IPS-NIHi11 (cell line): ENCODE measurements at regions not wholly inside any gene's neighbourhood (a gene's known extent, or its start where the extent isn't known, plus 50 kb on each side); places are given as distances from the start of the nearest gene placed in this dataset.
"Not testable (repeated sequence)": the region's sequence is repeated elsewhere in the genome, so short reads cannot be mapped to it uniquely, and the experiment has no call there.

Source experiments
- DNase-seq: peaks from one replicate; pipeline ENCODE4 v3.0.0; 2012; ENCODE audit warnings: mixed read lengths, low spot score

DNA sequence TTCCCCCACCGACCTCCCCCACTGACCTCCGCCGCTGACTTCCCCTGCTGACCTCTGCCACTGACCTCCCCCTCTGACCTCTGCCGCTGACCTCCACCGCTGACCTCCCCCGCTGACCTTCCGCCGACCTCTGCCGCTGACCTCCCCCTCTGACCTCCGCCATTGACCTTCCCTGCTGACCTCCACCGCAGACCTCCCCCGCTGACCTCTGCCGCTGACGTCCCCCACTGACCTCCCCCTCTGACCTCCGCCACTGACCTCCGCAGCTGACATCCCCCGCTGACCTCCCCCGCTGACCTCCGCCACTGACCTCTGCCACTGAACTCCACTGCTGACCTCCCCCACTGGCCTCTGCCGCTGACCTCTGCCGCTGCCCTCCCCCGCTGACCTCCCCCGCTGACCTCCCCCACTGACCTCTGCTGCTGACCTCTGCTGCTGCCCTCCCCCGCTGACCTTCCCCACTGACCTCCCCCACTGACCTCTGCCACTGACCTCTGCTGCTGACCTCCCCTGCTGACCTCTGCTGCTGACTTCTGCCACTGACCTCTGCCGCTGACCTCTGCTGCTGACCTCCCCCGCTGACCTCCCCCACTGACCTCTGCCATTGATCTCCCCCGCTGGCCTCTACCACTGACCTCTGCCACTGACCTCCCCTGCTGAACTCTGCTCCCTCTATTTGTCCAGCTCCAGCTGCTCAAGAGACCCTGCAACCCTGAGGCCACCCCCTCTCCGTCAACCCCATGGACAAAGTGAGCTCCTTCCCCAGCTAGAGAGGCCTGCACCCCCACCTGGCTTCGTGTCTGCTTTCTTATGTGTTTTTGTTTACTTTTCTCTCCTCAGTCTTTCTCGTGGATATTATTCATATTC lies 91.4 kb upstream of the AFDN start:
- DNase-seq = no peak

DNA sequence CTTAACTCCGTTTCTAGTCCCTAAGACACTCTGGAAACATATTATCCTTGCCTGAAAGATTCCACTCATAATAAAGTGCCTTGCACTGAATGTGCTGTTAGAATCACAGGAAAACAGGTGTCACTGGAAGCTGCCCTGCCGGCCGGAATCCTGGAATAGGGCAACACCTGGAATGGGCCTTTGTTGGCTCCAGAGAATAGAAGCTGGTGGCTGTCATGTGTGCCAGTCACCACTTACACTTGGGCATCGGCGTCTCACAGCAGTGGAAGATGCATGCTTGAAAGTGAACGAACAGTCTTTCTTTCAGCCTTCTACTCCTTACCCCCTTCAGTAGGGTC lies 90.8 kb upstream of the AFDN start:
- no peak for DNase-seq

DNA sequence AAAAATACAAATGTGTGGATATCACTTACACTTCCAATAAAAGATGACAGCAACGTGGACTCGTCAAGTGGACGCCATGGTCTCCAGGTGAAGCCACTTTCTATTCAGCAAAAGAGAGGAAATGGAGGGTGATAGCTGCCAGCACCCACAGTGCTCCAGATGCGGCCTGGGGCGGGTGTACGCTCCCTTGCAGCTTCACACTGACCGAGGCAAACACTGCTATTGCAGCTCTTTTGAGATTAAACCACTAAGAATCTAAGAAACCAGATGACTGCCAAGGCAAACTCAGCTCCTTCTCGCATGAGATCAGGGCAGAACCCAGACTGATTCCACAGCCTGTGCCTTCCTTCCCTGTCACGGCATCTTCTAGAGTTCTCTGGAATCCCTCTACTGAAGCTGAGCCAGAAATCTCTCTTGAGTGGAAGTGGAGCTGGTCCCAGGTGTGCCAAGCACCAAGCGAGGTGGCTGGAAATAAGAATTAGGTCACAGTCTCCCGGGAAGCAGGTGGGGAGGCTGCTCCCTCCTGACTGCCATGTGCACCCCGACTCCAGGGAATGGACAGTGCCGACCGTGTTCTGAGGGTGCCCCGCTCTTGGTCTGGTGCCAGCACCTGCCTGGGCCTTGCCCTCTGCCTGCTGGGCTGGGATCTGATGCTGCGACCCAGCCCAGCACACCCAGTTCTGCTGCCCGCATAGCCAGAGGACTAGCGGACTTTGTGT lies 90.1 kb upstream of the AFDN start:
- no peak for DNase-seq

DNA sequence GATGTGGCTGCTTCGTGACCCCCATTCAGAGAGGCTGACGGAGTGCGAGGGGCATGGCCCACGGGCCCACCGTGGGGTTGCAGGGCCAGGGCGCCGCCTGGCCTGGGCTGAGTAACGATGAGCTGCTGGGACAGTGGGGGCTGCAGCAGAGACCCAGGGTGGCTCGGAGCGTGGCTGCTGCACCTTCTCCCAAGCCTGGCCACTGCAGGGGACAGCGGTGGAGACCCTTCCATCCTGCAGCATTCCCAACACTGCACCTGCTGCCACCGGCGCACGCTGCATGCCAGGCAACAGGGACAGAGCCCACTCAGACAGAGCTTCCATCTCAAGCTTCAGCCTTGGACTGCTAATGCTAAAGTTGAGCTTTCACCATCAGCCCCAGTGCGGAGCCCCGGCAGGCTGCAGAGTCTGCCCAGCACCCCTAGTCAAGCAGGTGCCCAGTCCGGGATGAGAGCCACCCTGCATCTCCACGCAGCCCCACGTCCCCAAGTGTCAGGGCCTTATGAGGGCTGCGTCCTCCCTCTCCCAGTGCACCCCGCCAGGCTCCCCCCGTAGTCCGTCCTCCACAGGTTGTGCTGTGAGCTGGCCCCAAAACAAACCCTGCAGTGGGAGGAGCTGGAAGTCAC lies 89.4 kb upstream of the AFDN start:
- no peak for DNase-seq

DNA sequence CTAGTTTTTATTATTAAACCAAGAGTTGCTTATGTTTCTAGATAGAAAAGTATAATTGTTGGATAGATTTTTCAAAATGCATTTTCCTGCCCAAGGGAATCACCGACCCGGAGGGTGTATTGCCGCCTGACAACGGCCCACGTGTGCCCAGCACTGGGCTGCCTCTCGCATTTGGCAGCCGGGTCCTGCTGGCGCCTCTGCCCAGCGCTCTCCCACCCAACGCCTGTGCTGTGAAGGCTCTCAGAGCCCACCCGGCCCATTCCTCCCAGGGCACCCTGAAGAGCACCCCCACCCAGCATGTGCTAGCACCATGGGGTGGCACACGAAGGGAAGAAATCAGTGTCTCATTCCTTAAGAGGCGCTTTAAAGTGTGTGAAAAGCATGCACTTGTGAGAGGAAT lies 88.3 kb upstream of the AFDN start:
- no peak for DNase-seq

DNA sequence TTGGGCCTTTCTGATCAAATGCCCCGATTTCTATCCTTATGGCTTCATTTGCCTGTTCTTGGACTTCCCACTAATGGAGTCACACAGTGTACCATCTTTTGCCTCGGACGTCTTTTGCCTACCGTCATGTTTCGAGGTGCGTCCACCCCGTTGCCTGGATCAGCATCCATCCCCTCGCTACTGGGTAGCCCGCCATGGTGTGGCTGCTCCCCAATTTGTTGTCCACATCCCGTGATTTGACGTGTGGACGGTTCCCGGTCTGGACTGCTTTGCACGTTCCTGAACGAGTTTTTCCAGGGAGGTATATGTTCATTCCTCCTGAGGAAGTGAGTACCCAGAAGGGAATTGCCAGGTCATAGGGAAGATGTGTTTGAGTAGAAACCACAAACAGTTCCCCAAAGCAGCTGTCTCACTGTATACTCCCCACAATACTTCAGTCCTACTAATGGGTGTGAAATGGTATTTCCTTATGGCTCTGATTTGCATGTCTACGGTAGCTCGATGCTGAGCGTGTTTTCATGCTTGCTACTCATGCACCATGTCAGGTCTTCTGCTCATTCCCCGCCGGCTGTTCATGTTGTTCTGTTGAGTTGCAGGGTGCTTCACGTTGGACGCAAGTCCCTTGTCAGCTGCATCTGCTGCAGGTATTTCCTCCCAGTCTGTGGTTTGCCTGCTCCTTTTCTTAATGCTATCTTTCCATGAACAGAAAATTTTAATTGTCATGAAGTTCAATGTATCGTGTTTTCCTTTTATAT lies 86.8 kb upstream of the AFDN start:
- DNase-seq = no peak

DNA sequence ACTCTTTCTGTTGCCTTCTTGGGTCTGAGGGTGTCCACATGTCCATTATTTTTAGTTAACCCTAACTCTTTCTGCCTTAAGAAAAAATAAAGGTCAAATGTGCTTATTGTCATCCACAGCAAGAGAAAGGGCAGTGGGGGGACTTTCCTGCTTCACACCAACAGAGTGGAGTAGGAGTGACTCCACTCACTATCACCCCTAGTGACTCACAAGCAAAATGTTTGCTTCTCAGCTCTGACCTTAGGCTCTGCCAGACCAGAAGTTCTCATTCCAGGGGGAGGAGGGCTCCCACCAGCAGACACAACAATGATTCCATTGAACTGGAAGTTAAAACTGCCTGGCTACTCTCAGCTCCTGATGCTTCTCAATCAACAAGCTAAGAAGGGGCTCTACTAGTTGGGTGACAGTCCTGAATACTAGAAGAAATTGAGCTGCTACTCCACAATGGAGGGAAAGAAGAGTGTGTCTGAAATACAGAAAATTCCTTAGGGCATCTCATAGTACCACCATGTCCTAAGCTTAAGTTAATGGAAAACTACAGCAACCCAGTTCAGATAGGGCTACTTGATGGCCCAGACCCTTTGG lies 83.9 kb upstream of the AFDN start:
- no peak for DNase-seq

DNA sequence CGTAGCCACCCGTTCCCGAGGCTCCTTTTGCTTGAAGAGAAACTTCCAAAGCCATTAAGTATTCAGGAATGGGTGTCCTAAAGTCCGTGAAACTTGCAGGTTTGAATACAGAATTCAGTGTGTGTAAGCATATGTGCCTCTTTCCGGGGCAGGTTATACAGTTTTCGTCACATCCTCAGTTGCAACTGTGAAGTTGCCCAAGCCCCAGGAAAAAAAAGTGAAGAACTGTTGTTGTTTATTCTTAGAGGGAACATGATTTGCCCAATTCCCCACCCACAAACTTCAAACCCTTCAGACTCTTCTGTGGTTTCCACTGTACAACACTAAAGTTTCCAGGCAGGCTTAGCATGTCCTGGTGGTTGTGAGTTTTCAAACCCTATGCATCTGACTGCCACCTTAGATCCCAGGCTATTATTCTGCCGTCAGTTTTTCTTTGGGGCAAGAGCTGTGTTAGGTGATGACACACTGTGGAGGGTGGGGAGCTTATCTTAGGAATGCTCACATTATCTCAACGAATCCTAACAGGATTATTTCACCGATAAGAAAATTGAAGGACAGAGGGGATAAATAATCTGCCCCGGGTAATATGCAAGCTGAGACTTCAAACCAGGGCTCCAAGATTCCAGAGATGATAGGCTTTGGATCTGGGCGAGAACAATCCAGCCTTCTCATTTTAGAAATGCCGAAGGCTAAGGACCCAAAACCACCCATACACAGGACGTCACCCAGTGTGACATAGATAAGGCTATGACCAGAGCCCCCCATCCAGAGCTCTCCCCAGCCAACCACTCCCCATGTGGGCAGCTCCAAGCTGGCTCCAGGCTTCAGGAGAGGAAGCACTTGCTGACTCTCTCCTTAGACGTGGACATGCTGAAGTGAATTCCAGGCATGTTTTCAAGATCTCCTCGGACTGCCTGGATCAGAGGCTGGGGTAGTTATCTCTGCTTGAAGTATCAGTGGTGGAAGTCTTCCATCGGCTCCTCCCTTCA lies 81.7 kb upstream of the AFDN start:
- no peak for DNase-seq

DNA sequence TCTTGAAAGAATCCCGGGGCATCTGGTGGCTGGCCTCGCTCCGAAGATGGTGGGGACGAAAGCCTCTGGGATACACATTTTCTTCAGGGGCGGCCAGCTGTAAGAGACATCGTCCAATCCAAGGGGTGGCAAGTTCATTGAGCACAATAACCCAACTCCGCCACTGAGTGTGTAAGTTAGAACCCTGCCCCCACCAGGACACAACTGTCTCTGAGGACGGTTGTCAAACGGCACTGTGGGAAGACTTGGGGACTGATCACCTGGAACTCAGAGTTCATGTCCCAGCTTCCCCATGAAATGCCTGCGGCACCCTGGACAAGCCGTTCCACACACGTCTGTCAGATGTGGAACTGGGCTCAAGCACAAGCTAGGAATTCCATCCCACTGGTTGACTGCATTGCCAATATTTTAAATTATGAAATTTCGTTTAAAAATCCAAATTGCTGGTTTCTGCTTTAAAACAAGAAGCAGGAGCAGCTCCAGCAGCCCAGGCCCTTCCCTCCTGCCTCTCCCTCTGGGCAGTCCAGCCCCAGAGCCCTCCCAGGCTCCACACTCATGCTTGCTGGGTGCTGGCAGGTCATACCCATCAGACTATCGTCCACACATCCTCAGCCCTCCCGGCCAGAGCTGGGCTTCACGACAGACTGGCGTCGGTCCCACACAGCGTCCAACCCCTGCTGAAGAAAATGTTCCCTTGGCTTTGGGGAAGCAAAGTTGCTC lies 80.9 kb upstream of the AFDN start:
- no peak for DNase-seq

DNA sequence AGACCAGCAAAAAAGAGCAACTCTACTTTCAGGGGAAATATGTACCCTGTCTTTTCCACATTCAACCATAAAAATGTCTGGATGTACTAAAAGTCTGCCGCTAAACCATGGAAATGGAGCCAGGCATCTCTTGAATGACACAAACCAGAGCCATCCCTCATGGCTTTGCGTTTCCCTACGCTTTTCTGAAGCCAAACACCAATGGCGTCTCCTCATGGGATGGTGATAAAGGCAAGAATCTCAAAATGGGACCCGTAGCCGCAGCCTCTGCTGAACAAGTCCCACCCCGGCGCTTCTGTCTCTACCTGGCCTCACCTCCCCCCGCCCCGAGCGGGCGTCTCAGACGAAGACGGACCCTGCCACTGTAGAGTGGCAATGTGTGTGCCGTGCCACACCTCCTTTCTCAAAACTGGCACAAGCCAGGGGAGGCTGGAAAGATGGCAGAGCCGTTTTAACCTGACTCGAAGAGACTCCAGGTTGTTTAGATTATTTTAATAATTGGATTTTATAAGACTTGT lies 80.3 kb upstream of the AFDN start:
- no peak for DNase-seq

DNA sequence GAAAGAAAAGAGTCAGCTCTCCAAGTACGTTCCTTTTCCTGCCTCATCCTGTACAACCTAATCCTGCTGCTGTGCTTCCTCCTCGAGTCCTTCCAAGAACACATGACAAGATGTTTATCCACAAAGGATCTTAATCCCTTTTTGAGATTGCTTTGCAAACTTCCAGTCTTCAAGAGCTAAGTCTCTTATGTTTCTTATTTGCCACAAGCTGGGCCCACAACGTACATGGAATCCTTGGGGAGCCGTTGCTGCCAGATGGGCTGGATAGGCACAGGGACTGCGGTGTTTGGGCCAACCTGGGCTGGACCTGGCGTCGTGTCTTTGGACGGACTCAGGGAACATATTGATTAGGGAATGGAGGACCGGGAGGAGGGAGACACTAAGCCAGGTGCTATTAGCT lies 79.7 kb upstream of the AFDN start:
- no peak for DNase-seq

DNA sequence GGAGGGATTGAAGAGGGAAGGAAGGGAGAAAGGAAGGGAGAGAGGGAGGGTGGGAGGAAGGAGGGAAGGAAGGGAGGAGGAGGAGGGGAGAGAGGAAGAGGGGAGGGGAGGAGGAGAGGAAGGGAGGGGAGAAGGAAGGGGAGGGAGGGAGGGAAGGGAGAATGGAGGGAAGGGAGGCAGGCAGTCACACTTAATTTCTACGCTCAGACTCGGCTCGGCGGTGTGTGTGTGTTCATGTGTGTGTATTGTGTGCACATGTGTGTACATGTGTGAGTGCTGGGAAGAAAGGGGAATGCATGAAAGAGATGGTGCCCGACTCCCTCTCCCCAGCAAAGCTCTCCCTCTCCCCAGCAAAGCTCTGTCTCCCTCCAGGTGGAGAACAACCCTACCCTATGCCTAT lies 79.1 kb upstream of the AFDN start:
- no peak for DNase-seq

DNA sequence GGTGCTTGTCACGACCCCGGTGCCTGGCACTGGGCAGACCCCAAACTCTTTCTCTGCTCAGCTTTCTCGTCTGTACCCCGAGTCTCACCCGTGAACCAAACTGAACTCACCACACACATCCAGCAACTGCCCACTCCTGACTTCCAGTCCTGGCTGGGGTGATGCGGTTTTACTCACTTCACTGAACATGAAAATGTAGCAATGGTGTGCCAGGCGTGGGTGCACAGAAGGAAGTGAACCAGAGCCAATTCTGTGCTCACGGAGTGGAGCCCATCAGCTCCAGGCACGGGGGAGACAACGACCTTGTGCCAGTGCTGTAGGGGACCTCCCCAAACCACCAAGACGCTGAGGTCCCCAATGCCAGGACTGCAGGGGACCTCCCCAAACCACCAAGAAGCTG lies 78.7 kb upstream of the AFDN start:
- DNase-seq = no peak

DNA sequence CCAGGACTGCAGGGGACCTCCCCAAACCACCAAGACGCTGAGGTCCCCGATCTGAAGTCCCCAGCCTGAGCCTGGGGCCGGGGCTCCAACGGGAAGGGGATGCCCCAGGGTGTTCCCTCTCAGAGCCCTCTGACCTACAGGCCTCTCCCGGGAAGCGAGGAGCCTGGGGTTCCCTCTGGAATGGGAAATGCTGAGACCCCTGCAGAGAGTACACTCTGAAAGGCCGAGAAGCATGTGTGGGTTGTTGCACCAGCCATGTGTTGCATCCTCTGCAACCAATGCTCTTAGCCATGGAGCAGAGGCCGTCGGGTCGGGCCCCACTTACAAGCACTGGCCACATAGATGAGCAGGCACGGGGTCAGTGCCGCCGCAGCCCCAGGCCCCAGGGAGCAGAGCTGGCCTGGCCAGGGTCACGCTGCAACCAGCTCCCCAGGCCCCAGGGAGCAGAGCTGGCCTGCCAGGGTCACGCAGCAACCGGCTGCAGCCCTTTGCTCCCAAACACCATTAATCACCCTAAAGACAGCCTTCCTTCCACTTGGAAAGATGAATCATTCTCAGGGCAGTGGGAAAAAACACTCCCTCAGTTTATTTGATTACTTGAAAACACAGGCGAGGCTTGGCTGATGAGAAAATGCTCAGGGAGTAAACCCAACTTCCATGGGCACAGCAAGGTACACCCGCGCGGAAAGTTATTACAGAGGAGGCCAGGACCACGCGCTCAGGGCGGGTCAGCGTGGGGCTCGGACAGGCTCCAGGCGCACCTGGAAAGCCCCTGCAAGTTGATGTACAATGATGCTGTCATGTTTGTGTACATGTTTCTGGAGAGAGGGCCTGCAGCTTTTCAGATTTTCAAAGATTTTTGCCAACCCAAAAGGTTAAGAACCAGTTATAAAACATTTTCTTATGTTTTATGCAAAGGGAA lies 78.0 kb upstream of the AFDN start:
- no peak for DNase-seq

DNA sequence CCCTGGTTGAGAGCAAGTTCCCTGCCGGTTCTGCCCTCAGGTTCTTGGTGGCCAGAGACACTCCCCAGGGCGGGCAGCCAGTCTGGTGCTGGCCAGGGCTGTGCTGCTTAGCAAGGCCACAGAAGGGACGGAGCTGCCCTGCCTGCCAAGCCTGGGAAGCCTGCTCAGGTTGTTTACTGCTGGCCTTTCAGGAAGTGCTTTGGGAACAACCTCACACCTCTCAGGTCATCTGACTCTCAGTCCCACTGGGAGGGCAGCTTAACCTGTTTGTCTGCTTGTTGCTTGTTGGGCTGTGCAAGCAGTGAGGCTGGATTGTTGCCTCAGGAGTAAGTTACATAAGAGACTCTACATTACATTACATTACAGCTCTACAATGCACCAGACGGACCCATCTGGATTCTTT lies 75.8 kb upstream of the AFDN start:
- DNase-seq = peak; percentile 89

DNA sequence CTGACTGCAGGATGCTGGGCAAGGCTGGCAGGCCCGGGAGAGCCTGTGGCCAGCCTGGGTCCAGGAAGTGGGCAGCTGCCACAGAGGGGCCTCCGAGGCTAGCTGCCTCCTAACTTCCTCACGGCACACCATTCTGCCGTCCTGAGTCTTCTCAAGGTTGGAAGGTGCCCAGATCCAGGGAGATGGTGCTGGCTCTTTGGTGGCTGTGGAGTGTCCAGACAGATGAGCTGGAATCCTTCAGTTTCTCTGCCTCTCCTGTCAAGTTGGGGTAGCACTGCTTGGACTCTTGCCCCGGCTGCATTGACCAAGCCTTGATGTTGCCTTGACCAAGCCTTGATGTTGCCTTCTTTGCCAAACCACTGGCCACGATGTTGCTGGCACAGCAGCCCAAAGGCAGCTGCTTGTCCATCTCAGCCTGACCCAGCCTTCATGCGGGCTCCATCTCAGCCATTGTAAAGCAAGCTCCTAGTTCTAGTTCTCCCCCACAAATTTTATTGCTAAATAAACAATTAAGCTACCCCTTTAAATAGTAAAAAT lies 75.1 kb upstream of the AFDN start:
- DNase-seq = no peak

DNA sequence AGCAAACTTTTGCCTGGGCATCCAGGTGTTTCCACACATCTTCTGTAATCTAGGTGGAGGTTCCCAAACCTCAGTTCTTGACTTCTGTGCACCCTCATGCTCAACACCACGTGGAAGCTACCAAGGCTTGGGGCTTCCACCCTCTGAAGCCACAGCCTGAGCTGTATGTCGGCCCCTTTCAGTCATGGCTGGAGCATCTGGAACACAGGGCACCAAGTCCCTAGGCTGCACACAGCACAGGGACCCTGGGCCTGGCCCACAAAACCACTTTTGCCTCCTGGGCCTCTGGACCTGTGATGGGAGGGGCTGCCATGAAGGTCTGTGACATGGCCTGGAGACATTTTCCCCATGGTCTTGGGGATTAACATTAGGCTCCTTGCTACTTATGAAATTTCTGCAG lies 73.4 kb upstream of the AFDN start:
- not testable (repeated sequence) for DNase-seq

DNA sequence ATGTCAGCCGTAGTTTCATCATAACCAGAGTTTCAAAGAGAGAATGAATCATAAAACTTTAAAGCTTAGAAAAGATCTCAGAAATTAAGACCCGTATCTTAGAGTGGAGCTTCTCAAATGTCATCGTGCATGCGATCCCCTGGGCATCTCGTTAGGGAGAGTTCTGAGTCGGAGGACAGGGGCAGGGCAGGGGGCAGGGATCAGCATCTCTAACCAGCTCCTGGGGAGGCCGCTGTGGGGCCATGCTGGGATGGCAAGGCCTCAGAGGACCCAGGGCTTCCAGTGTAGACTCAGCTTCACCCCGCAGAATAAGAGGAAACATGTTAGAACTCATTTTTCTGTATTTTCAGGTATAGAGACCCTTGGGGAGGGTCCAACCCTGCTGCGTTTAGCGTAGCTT lies 72.0 kb upstream of the AFDN start:
- DNase-seq = no peak

DNA sequence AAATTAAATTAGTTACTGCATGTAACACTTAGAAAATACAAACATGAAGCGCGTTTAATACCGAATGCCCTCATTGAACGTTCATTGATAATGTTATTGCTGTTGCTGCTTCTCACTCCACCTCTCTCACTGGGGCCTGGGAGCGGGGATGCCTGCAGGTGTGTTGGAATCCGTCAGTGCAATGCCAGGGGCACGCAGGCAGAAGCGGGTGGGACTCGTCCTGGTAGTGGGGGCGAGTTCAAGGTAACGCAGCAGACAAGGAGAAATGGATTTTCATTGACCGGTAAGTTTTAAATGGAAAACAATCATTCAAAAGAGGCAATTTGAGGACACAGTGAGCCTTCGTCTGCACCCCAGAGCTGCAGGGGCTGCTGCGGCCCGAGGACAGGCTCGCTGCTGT lies 71.2 kb upstream of the AFDN start:
- no peak for DNase-seq
